GM23248 (cell line): ENCODE measurements at regions not wholly inside any gene's neighbourhood (a gene's known extent, or its start where the extent isn't known, plus 50 kb on each side); places are given as distances from the start of the nearest gene placed in this dataset.

Experiments used
- EZH2 ChIP-seq: fragments of 200-600 bp; sonication (generic); IDR thresholded peaks from 2 replicates; pipeline ENCODE4 v1.6.1; 2018; ENCODE audit warnings: antibody characterized with exemption, mild to moderate bottlenecking; ENCODE audit not compliant: insufficient read depth, poor library complexity, severe bottlenecking
- EZH2phosphoT487 ChIP-seq: fragments of 200-600 bp; sonication (generic); IDR thresholded peaks from 2 replicates; pipeline ENCODE4 v1.6.1; 2018; ENCODE audit warnings: antibody characterized with exemption, moderate library complexity, mild to moderate bottlenecking, low read depth; ENCODE audit not compliant: insufficient read depth

- TF ChIP-seq EZH2 (no peak), EZH2phosphoT487 (no peak)
These were observed 92.2 kb upstream of the MPHOSPH6 start for GRCh38 chr16:82262244-82262643.
